OCI-LY1 (cell line): ENCODE measurements at regions not wholly inside any gene's neighbourhood (a gene's known extent, or its start where the extent isn't known, plus 50 kb on each side); places are given as distances from the start of the nearest gene placed in this dataset.

Experiments used
- H2AFZ ChIP-seq: fragments of 200-600 bp; sonication (generic), shearing (Covaris generic); 2 replicates; pipeline ENCODE4 v1.6.0; 2014; ENCODE audit warnings: antibody characterized with exemption, mild to moderate bottlenecking, low read length
- H3F3A ChIP-seq: fragments of 200-600 bp; sonication (generic), shearing (Covaris generic); 2 replicates; pipeline ENCODE4 v1.6.0; 2014; ENCODE audit warnings: mild to moderate bottlenecking, antibody characterized with exemption, low read length, moderate library complexity; ENCODE audit not compliant: insufficient read depth
- H3K27ac ChIP-seq: fragments of 200-600 bp; sonication (generic); 2 replicates; pipeline ENCODE4 v1.5.1; 2014; ENCODE audit warnings: low read length, mixed run types, mild to moderate bottlenecking, low read depth; ENCODE audit not compliant: poor library complexity, severe bottlenecking
- H3K27me3 ChIP-seq: fragments of 200-600 bp; sonication (generic); 2 replicates; pipeline ENCODE4 v1.6.0; 2014; ENCODE audit warnings: antibody characterized with exemption, mild to moderate bottlenecking, low read length, moderate library complexity; ENCODE audit not compliant: insufficient read depth
- H3K36me3 ChIP-seq: fragments of 200-600 bp; sonication (generic); 2 replicates; pipeline ENCODE4 v1.6.1; 2014; ENCODE audit warnings: mild to moderate bottlenecking, antibody characterized with exemption, low read length, moderate library complexity, mixed read lengths; ENCODE audit not compliant: insufficient read depth
- H3K4me1 ChIP-seq: fragments of 200-600 bp; sonication (generic); 2 replicates; pipeline ENCODE4 v1.5.1; 2014; ENCODE audit warnings: mild to moderate bottlenecking, low read length, moderate library complexity; ENCODE audit not compliant: insufficient read depth, severe bottlenecking
- H3K4me2 ChIP-seq: fragments of 200-600 bp; sonication (generic), shearing (Covaris generic); 2 replicates; pipeline ENCODE4 v1.6.1; 2014; ENCODE audit warnings: low read length
- H3K4me3 ChIP-seq: fragments of 200-600 bp; sonication (generic); 2 replicates; pipeline ENCODE4 v1.5.1; 2014; ENCODE audit warnings: low read length, low read depth, mild to moderate bottlenecking, mixed read lengths; ENCODE audit not compliant: poor library complexity, severe bottlenecking
- H3K79me2 ChIP-seq: fragments of 200-600 bp; shearing (Covaris generic); 2 replicates; pipeline ENCODE4 v1.6.1; 2016; ENCODE audit warnings: mixed run types, low read length, mixed read lengths; ENCODE audit not compliant: insufficient read depth
- H3K9ac ChIP-seq: fragments of 200-600 bp; sonication (generic), shearing (Covaris generic); 2 replicates; pipeline ENCODE4 v1.6.1; 2014; ENCODE audit warnings: mild to moderate bottlenecking, low read length, mixed read lengths
- H3K9me2 ChIP-seq: fragments of 200-600 bp; sonication (generic), shearing (Covaris generic); 2 replicates; pipeline ENCODE4 v1.6.1; 2014; ENCODE audit warnings: low read depth, mild to moderate bottlenecking, low read length, mixed read lengths
- H3K9me3 ChIP-seq: fragments of 200-600 bp; shearing (Covaris generic); 2 replicates; pipeline ENCODE4 v1.6.1; 2014; ENCODE audit warnings: low read length, mixed read lengths
- H4K20me1 ChIP-seq: fragments of 200-600 bp; sonication (generic), shearing (Covaris generic); 2 replicates; pipeline ENCODE4 v1.6.0; 2016; ENCODE audit warnings: mild to moderate bottlenecking, low read length; ENCODE audit not compliant: insufficient read depth
- EZH2 ChIP-seq: fragments of 200-600 bp; sonication (generic), shearing (Covaris generic); IDR thresholded peaks from 2 replicates; pipeline ENCODE4 v1.8.0; 2017; ENCODE audit warnings: borderline replicate concordance, mixed run types, mild to moderate bottlenecking, antibody characterized with exemption, low read length, moderate library complexity, mixed read lengths
- TF ChIP-seq, protein P1 (sequence below): fragments of 200-600 bp; sonication (generic), shearing (Covaris generic); IDR thresholded peaks from 2 replicates; pipeline ENCODE4 v1.5.1; 2017; ENCODE audit warnings: mild to moderate bottlenecking, antibody characterized with exemption, low read length, moderate library complexity, mixed read lengths

DNA sequence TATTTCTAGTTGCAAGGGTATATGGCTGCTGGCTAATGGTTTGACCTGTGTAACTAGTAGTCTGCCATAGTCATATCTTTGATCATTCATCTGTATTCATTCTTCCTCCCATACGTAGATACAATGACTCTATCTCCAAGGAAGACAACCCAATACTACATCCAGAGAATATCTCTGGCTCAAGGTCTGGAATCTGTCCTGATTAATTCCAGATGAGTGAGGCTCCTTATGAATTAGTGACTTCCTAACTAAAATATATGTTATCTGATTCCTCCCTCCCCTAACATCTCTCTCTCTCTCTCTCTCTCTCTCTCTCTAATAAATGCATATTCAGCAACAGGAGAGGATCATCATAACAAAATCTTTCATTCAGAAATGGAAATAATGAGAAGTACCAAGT is 641.5 kb downstream of the FAT4 start:
- Histone ChIP-seq H2AFZ (no peak overlapping the region), H3K36me3 (no peaks in the 10 kb centered on the region), H3K27ac (no peak overlapping the region), H3K4me2 (no peak overlapping the region), H3K27me3 (no peaks in the 10 kb centered on the region), H3K4me3 (no peak overlapping the region), H3K4me1 (no peaks in the 10 kb centered on the region), H3F3A (no peaks in the 10 kb centered on the region), H3K9ac (no peak overlapping the region), H3K9me2 (no peaks in the 10 kb centered on the region), H4K20me1 (no peaks in the 10 kb centered on the region), H3K9me3 (no peaks in the 10 kb centered on the region), H3K79me2 (no peaks in the 10 kb centered on the region)
- TF ChIP-seq, protein P1, sequence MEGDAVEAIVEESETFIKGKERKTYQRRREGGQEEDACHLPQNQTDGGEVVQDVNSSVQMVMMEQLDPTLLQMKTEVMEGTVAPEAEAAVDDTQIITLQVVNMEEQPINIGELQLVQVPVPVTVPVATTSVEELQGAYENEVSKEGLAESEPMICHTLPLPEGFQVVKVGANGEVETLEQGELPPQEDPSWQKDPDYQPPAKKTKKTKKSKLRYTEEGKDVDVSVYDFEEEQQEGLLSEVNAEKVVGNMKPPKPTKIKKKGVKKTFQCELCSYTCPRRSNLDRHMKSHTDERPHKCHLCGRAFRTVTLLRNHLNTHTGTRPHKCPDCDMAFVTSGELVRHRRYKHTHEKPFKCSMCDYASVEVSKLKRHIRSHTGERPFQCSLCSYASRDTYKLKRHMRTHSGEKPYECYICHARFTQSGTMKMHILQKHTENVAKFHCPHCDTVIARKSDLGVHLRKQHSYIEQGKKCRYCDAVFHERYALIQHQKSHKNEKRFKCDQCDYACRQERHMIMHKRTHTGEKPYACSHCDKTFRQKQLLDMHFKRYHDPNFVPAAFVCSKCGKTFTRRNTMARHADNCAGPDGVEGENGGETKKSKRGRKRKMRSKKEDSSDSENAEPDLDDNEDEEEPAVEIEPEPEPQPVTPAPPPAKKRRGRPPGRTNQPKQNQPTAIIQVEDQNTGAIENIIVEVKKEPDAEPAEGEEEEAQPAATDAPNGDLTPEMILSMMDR: no peak

DNA sequence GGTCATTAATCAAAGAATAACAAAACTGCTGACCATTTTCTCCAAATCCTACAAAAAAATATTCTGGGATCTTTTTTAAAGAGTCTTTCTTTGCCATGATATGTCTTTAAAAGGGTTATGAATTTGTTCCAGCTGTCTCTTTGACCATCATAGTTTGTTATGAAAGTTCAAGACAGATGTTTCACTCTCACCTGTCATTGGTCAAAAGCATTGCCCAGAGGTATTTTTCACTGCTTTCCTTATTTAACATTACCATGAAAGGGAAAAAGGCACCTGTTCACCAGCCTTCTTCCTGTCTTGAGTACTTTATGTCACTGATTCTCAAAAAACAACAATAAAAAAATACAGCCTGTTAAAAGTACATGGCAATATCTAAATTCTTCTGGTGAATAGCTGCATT is 643.8 kb downstream of the FAT4 start:
- Histone ChIP-seq H2AFZ (no peak overlapping the region), H3K4me2 (no peak overlapping the region), H3K36me3 (no peaks in the 10 kb centered on the region), H3K9ac (no peak overlapping the region), H3K4me1 (no peaks in the 10 kb centered on the region), H3K4me3 (no peak overlapping the region), H3K27me3 (no peaks in the 10 kb centered on the region), H3K9me3 (no peaks in the 10 kb centered on the region), H3K27ac (no peak overlapping the region), H3K79me2 (no peaks in the 10 kb centered on the region), H4K20me1 (no peaks in the 10 kb centered on the region), H3F3A (no peaks in the 10 kb centered on the region), H3K9me2 (no peaks in the 10 kb centered on the region)
- no peak for TF ChIP-seq EZH2
- TF ChIP-seq, protein P1: no peak

DNA sequence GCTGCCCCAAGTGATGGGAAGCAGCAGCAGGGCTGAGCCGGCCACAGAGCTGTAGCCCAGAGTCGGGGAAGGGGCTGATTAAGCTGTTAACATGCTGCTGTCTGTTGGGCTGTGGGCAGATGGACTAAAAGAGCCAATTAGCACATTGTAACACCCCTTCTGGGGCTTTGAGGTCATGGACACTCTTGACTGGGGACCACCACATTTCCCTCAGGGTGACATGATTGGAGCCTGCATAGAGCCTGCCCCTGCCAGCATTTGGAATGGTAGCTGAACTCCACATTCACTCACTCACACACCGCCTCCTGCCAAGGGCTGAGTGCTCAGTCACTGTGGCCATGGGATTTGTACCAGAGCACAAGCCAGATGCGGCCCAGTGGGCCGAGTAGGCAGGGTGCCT is 646.9 kb downstream of the FAT4 start:
- Histone ChIP-seq H3K79me2 (no peaks in the 10 kb centered on the region), H3K9me3 (no peaks in the 10 kb centered on the region), H2AFZ (no peak overlapping the region), H3K4me2 (no peak overlapping the region), H3K27ac (no peak overlapping the region), H3K9me2 (no peaks in the 10 kb centered on the region), H4K20me1 (no peaks in the 10 kb centered on the region), H3K4me3 (no peak overlapping the region), H3K4me1 (no peaks in the 10 kb centered on the region), H3K27me3 (no peaks in the 10 kb centered on the region), H3F3A (no peaks in the 10 kb centered on the region), H3K9ac (no peak overlapping the region), H3K36me3 (no peaks in the 10 kb centered on the region)
- TF ChIP-seq, protein P1: no peak
- TF ChIP-seq EZH2: no peak
